GM12872 (cell line): ENCODE measurements at regions not wholly inside any gene's neighbourhood (a gene's known extent, or its start where the extent isn't known, plus 50 kb on each side); places are given as distances from the start of the nearest gene placed in this dataset.

Experiments used
- CTCF ChIP-seq: IDR thresholded peaks from 3 replicates; pipeline ENCODE4 v1.5.1; 2011; ENCODE audit warnings: low read depth, mild to moderate bottlenecking, low read length, moderate library complexity; ENCODE audit not compliant: insufficient read depth

GRCh38 chr9:107613321-107613720 is 123.8 kb upstream of the KLF4 start:
- no peak for TF ChIP-seq CTCF

GRCh38 chr9:107612136-107612535 is 122.6 kb upstream of the KLF4 start:
- no peak for TF ChIP-seq CTCF

GRCh38 chr9:107609547-107609946 is 120.0 kb upstream of the KLF4 start:
- no peak for TF ChIP-seq CTCF

GRCh38 chr9:107606149-107606790 is 116.7 kb upstream of the KLF4 start:
- TF ChIP-seq CTCF = no peak

GRCh38 chr9:107605041-107605440 is 115.5 kb upstream of the KLF4 start:
- no peak for TF ChIP-seq CTCF

GRCh38 chr9:107603281-107603680 is 113.7 kb upstream of the KLF4 start:
- TF ChIP-seq CTCF = no peak

GRCh38 chr9:107600060-107600573 is 110.5 kb upstream of the KLF4 start:
- no peak for TF ChIP-seq CTCF
